Uterus (tissue), 3 donors: ENCODE measurements at regions not wholly inside any gene's neighbourhood (a gene's known extent, or its start where the extent isn't known, plus 50 kb on each side); places are given as distances from the start of the nearest gene placed in this dataset.

ENCODE experiments used
- DNase-seq, 2 donors: peaks; one replicate each; pipeline ENCODE4 v3.0.0-alpha.2; 2019 to 2020
- H3K27ac ChIP-seq, 2 donors: fragments of 200-600 bp; sonication (generic); 1 replicate in 1 of 2; 2 replicates in 1 of 2; pipeline ENCODE4 v1.5.1; 2016 to 2018
- H3K27me3 ChIP-seq, 2 donors: fragments of 200-600 bp; sonication (generic); one replicate each; pipeline ENCODE4 v1.5.1; 2018 to 2019; ENCODE audit warnings: control low read depth in 1 of 2
- H3K36me3 ChIP-seq, 2 donors: fragments of 200-600 bp; sonication (generic); one replicate each; pipeline ENCODE4 v1.5.1; 2019; ENCODE audit warnings: control low read depth in 1 of 2
- H3K4me1 ChIP-seq, 2 donors: fragments of 200-600 bp; sonication (generic); one replicate each; pipeline ENCODE4 v1.5.1; 2018 to 2019; ENCODE audit warnings: control low read depth in 1 of 2
- H3K4me3 ChIP-seq, 2 donors: fragments of 200-600 bp; sonication (generic); 1 replicate in 1 of 2; 2 replicates in 1 of 2; pipeline ENCODE4 v1.5.1; 2018 to 2019; ENCODE audit warnings: mild to moderate bottlenecking in 1 of 2
- H3K9me3 ChIP-seq, 2 donors: fragments of 200-600 bp; sonication (generic); one replicate each; pipeline ENCODE4 v1.5.1; 2019; ENCODE audit warnings: control low read depth in 1 of 2
- CTCF ChIP-seq, 4 experiments: fragments of 200-600 bp in 2 of 4; fragments of 450-650 bp in 2 of 4; sonication (generic) in 2 of 4; IDR thresholded peaks; one replicate each; pipeline ENCODE4 v1.5.1; 2016 to 2019; ENCODE audit warnings: antibody characterized with exemption in 4 of 4, mild to moderate bottlenecking in 2 of 4, moderate library complexity in 1 of 4
- POLR2A ChIP-seq, 2 donors: fragments of 450-650 bp; IDR thresholded peaks; one replicate each; pipeline ENCODE4 v1.6.1; 2016; ENCODE audit warnings: antibody characterized with exemption in 2 of 2, mild to moderate bottlenecking in 1 of 2, moderate library complexity in 1 of 2
- intact Hi-C: fragments of 100-400 bp; cut with DNase I; formaldehyde crosslinking; loops from one replicate; pipeline ENCODE4 v1.15.1; 2023; ENCODE audit warnings: low total_unique reads
- donor health status: DM: yes; HTN: yes; CAD: no.

GRCh38 chr5:72673180-72673579 lies 143.3 kb upstream of the TNPO1 start:
- Histone ChIP-seq H3K4me3 (no peak overlapping the region), H3K4me1 (no peaks in the 10 kb centered on the region), H3K27me3 (no peaks in the 10 kb centered on the region), H3K9me3 (no peaks in the 10 kb centered on the region), H3K27ac (no peak overlapping the region), H3K36me3 (no peaks in the 10 kb centered on the region)
- no peak for DNase-seq
- TF ChIP-seq POLR2A (IDR thresholded peaks at IDR 0.05) (no peak), CTCF (IDR thresholded peaks at IDR 0.05) (no peak)
- intact Hi-C loops = no loop called here

- Histone ChIP-seq H3K36me3 (no peaks in the 10 kb centered on the region), H3K4me1 (no peaks in the 10 kb centered on the region), H3K4me3 (no peak overlapping the region), H3K9me3 (no peaks in the 10 kb centered on the region), H3K27me3 (no peaks in the 10 kb centered on the region), H3K27ac (no peak overlapping the region)
- DNase-seq = no peak
- TF ChIP-seq CTCF (IDR thresholded peaks at IDR 0.05) = no peak
- TF ChIP-seq POLR2A (IDR thresholded peaks at IDR 0.05) = no peak
- intact Hi-C loops = no loop called here
These were observed 148.8 kb upstream of the TNPO1 start for GRCh38 chr5:72667708-72668107.

- H3K4me3 ChIP-seq = no peak overlapping the region
- intact Hi-C loops = no loop called here
- TF ChIP-seq CTCF (IDR thresholded peaks at IDR 0.05) (no peak), POLR2A (IDR thresholded peaks at IDR 0.05) (no peak)
- H3K27ac ChIP-seq = no peak overlapping the region
- no peaks in the 10 kb centered on the region for H3K9me3 ChIP-seq
- no peaks in the 10 kb centered on the region for H3K27me3 ChIP-seq
- no peak for DNase-seq
- no peaks in the 10 kb centered on the region for H3K36me3 ChIP-seq
- no peaks in the 10 kb centered on the region for H3K4me1 ChIP-seq
These were observed 153.5 kb upstream of the TNPO1 start for GRCh38 chr5:72662936-72663335.

GRCh38 chr5:72662305-72662704 lies 154.2 kb upstream of the TNPO1 start:
- Histone ChIP-seq H3K9me3 (no peaks in the 10 kb centered on the region), H3K27me3 (no peaks in the 10 kb centered on the region), H3K4me1 (no peaks in the 10 kb centered on the region), H3K4me3 (no peak overlapping the region), H3K36me3 (no peaks in the 10 kb centered on the region), H3K27ac (no peak overlapping the region)
- intact Hi-C loops = no loop called here
- TF ChIP-seq POLR2A (IDR thresholded peaks at IDR 0.05) (no peak), CTCF (IDR thresholded peaks at IDR 0.05) (no peak)
- DNase-seq = no peak

GRCh38 chr5:72661405-72661804 lies 154.2 kb upstream of the ZNF366 start:
- H3K27ac ChIP-seq = no peak overlapping the region
- no peaks in the 10 kb centered on the region for H3K36me3 ChIP-seq
- no peak for TF ChIP-seq POLR2A (IDR thresholded peaks at IDR 0.05)
- TF ChIP-seq CTCF (IDR thresholded peaks at IDR 0.05) = no peak
- H3K27me3 ChIP-seq = no peaks in the 10 kb centered on the region
- no peaks in the 10 kb centered on the region for H3K9me3 ChIP-seq
- H3K4me3 ChIP-seq = no peak overlapping the region
- intact Hi-C loops = no loop called here
- DNase-seq = no peak
- no peaks in the 10 kb centered on the region for H3K4me1 ChIP-seq
